Adrenal gland (tissue), 5 donors: ENCODE measurements at regions not wholly inside any gene's neighbourhood (a gene's known extent, or its start where the extent isn't known, plus 50 kb on each side); places are given as distances from the start of the nearest gene placed in this dataset.
"Not testable (repeated sequence)": the region's sequence is repeated elsewhere in the genome, so short reads cannot be mapped to it uniquely, and the experiment has no call there.

Experiments used
- CTCF ChIP-seq, 6 experiments: fragments of 450-650 bp in 4 of 6; fragments of 200-600 bp in 2 of 6; sonication (generic) in 1 of 6; IDR thresholded peaks; 1 replicate in 5 of 6; 2 replicates in 1 of 6; pipeline versions ENCODE4 v1.5.1 to v1.8.0; 2016 to 2021; ENCODE audit warnings: antibody characterized with exemption in 6 of 6, mild to moderate bottlenecking in 2 of 6, moderate library complexity in 1 of 6
- POLR2A ChIP-seq, 2 donors: fragments of 450-650 bp; IDR thresholded peaks; one replicate each; pipeline ENCODE4 v1.6.1; 2017; ENCODE audit warnings: antibody characterized with exemption in 2 of 2, mild to moderate bottlenecking in 2 of 2, moderate library complexity in 1 of 2
- donor health status: DM: no; HTN: no; CAD: no.

- not testable (repeated sequence) for TF ChIP-seq CTCF, POLR2A (IDR thresholded peaks at IDR 0.05)
These were observed 141.4 kb downstream of the PPIAL4G start for GRCh38 chr1:148341729-148342128.
